NCI-H446 (cell line): ENCODE measurements at regions not wholly inside any gene's neighbourhood (a gene's known extent, or its start where the extent isn't known, plus 50 kb on each side); places are given as distances from the start of the nearest gene placed in this dataset.

Experiments used
- DNase-seq, 2 experiments: peaks; one replicate each; lab custom pipeline; 2025; lab: John Stamatoyannopoulos, UW

- peak in 1 of 2 experiments; percentile 56 for DNase-seq
Measured at GRCh38 chr16:85360323-85361277, 248.3 kb upstream of the CIBAR2 start.

GRCh38 chr16:85361441-85362118 is 249.3 kb upstream of the CIBAR2 start:
- no peak for DNase-seq

GRCh38 chr16:85362443-85362842 is 250.2 kb upstream of the CIBAR2 start:
- no peak for DNase-seq

- no peak for DNase-seq
Measured at GRCh38 chr16:85363427-85363826, 249.7 kb upstream of the GSE1 start.

- no peak for DNase-seq
Measured at GRCh38 chr16:85363881-85364280, 249.2 kb upstream of the GSE1 start.

GRCh38 chr16:85364323-85365040 is 248.6 kb upstream of the GSE1 start:
- no peak for DNase-seq

- DNase-seq: no peak
Measured at GRCh38 chr16:85365120-85365519, 248.0 kb upstream of the GSE1 start.

GRCh38 chr16:85366031-85366763 is 246.9 kb upstream of the GSE1 start:
- DNase-seq: peak in 1 of 2 experiments; percentile 66

- DNase-seq: no peak
Measured at GRCh38 chr16:85367485-85367884, 245.6 kb upstream of the GSE1 start.

GRCh38 chr16:85369060-85369459 is 244.1 kb upstream of the GSE1 start:
- no peak for DNase-seq

GRCh38 chr16:85369741-85370528 is 243.2 kb upstream of the GSE1 start:
- peak in 1 of 2 experiments; percentile 53 for DNase-seq

- DNase-seq: no peak
Measured at GRCh38 chr16:85370543-85370880, 242.6 kb upstream of the GSE1 start.

GRCh38 chr16:85370881-85371651 is 242.1 kb upstream of the GSE1 start:
- DNase-seq: peak in 1 of 2 experiments; percentile 56

- no peak for DNase-seq
Measured at GRCh38 chr16:85371948-85372347, 241.2 kb upstream of the GSE1 start.

GRCh38 chr16:85372627-85373372 is 240.3 kb upstream of the GSE1 start:
- no peak for DNase-seq

GRCh38 chr16:85373741-85374570 is 239.2 kb upstream of the GSE1 start:
- DNase-seq: no peak

- DNase-seq: peak in 1 of 2 experiments; percentile 14
Measured at GRCh38 chr16:85374571-85374872, 238.6 kb upstream of the GSE1 start.

GRCh38 chr16:85375282-85375681 is 237.8 kb upstream of the GSE1 start:
- DNase-seq: no peak
